ENCODE measurements at regions not wholly inside any gene's neighbourhood (a gene's known extent, or its start where the extent isn't known, plus 50 kb on each side); places are given as distances from the start of the nearest gene placed in this dataset.

GRCh38 chr19:29045679-29046254 is 167.2 kb downstream of the UQCRFS1 start:
- Histone ChIP-seq H3K4me1 (replicated peaks; ENCODE audit: insufficient read depth) (no peaks in the 10 kb centered on the region), H3K27ac (no peak overlapping the region), H4K20me1 (ENCODE audit: insufficient read depth) (no peaks in the 10 kb centered on the region), H3K4me3 (no peak overlapping the region), H2AFZ (no peak overlapping the region), H3K27me3 (ENCODE audit: insufficient read depth, low read depth) (peaks cover 70% of the 10 kb centered on the region), H3K79me2 (ENCODE audit: low read depth) (no peaks in the 10 kb centered on the region), H3K9me3 (ENCODE audit: insufficient read depth, low read depth) (no peaks in the 10 kb centered on the region), H3K36me3 (ENCODE audit: low read depth) (no peaks in the 10 kb centered on the region), H3F3A (ENCODE audit: insufficient read depth, low read depth) (no peaks in the 10 kb centered on the region), H3K9me2 (ENCODE audit: insufficient read depth) (no peaks in the 10 kb centered on the region), H3K4me2 (no peak overlapping the region)
- intact Hi-C loops (cut with micrococcal nuclease; ENCODE audit: unreplicated experiment): no loop called here
- BruUV-seq (replicated peaks): no TSS peak
- POLR2A ChIA-PET (ENCODE audit: unreplicated experiment): no interaction called here
- TF ChIP-seq EZH2 (IDR thresholded peaks at IDR 0.05; ENCODE audit: low read depth): no peak
- no peak for TF ChIP-seq CTCF (conservative IDR thresholded peaks at IDR 0.05)
- CTCF ChIA-PET: no interaction called here
- DNase-seq: no peak

- no peaks in the 10 kb centered on the region for H3K9me3 ChIP-seq (ENCODE audit: insufficient read depth, low read depth)
- intact Hi-C loops (cut with micrococcal nuclease; ENCODE audit: unreplicated experiment): no loop called here
- no peak overlapping the region for H3K4me3 ChIP-seq
- no peaks in the 10 kb centered on the region for H3K9me2 ChIP-seq (ENCODE audit: insufficient read depth)
- no peak overlapping the region for H3K27ac ChIP-seq
- H3K79me2 ChIP-seq (ENCODE audit: low read depth): no peaks in the 10 kb centered on the region
- no TSS peak for BruUV-seq (replicated peaks)
- CTCF ChIA-PET: no interaction called here
- DNase-seq: no peak
- H3K36me3 ChIP-seq (ENCODE audit: low read depth): no peaks in the 10 kb centered on the region
- no peaks in the 10 kb centered on the region for H4K20me1 ChIP-seq (ENCODE audit: insufficient read depth)
- H3K27me3 ChIP-seq (ENCODE audit: insufficient read depth, low read depth): peaks cover 67% of the 10 kb centered on the region
- H3F3A ChIP-seq (ENCODE audit: insufficient read depth, low read depth): no peaks in the 10 kb centered on the region
- H3K4me1 ChIP-seq (replicated peaks; ENCODE audit: insufficient read depth): no peaks in the 10 kb centered on the region
- TF ChIP-seq CTCF (conservative IDR thresholded peaks at IDR 0.05) (no peak), EZH2 (IDR thresholded peaks at IDR 0.05; ENCODE audit: low read depth) (no peak)
- H3K4me2 ChIP-seq: no peak overlapping the region
- H2AFZ ChIP-seq: no peak overlapping the region
- POLR2A ChIA-PET (ENCODE audit: unreplicated experiment): no interaction called here
Measured at GRCh38 chr19:29044037-29044436, 168.9 kb downstream of the UQCRFS1 start.

GRCh38 chr19:29042450-29042849 is 170.5 kb downstream of the UQCRFS1 start:
- H3K4me2 ChIP-seq: no peak overlapping the region
- POLR2A ChIA-PET (ENCODE audit: unreplicated experiment): no interaction called here
- no peaks in the 10 kb centered on the region for H3K36me3 ChIP-seq (ENCODE audit: low read depth)
- no peaks in the 10 kb centered on the region for H3K4me1 ChIP-seq (replicated peaks; ENCODE audit: insufficient read depth)
- no peaks in the 10 kb centered on the region for H4K20me1 ChIP-seq (ENCODE audit: insufficient read depth)
- H3K79me2 ChIP-seq (ENCODE audit: low read depth): no peaks in the 10 kb centered on the region
- intact Hi-C loops (cut with micrococcal nuclease; ENCODE audit: unreplicated experiment): no loop called here
- no peak overlapping the region for H2AFZ ChIP-seq
- DNase-seq: no peak
- no peak overlapping the region for H3K27ac ChIP-seq
- CTCF ChIA-PET: no interaction called here
- H3K4me3 ChIP-seq: no peak overlapping the region
- H3F3A ChIP-seq (ENCODE audit: insufficient read depth, low read depth): no peaks in the 10 kb centered on the region
- no peaks in the 10 kb centered on the region for H3K9me2 ChIP-seq (ENCODE audit: insufficient read depth)
- TF ChIP-seq CTCF (conservative IDR thresholded peaks at IDR 0.05): no peak
- TF ChIP-seq EZH2 (IDR thresholded peaks at IDR 0.05; ENCODE audit: low read depth): no peak
- H3K27me3 ChIP-seq (ENCODE audit: insufficient read depth, low read depth): peaks cover 55% of the 10 kb centered on the region
- BruUV-seq (replicated peaks): no TSS peak
- H3K9me3 ChIP-seq (ENCODE audit: insufficient read depth, low read depth): no peaks in the 10 kb centered on the region

Measured in PC-9 (cell line).